HCT116 (cell line): ENCODE measurements at regions not wholly inside any gene's neighbourhood (a gene's known extent, or its start where the extent isn't known, plus 50 kb on each side); places are given as distances from the start of the nearest gene placed in this dataset.

Experiments used
- ATAC-seq: fragments of 200-7000 bp; cut with Tn5 transposase; 2 replicates; pipeline ENCODE4 v1.9.1; 2020; ENCODE audit warnings: mild to moderate bottlenecking, moderate library complexity
- BruUV-seq: library from RNA; stranded (reverse); fragments of 400-500 nt; replicated peaks from 2 replicates; lab custom pipeline; 2021; lab: Mats Ljungman, UMichigan
- CTCF ChIA-PET: fragments of 300-600 bp; sonication (Branson Sonifier 250); formaldehyde crosslinking; loops from one replicate; lab custom pipeline; 2021; ENCODE audit warnings: antibody characterized with exemption; lab: Charles Lee
- POLR2A ChIA-PET: fragments of 300-600, 350-600 bp; sonication (Branson Sonifier 250); formaldehyde crosslinking; loops from one replicate; lab custom pipeline; 2021; ENCODE audit warnings: antibody characterized with exemption; lab: Charles Lee
- RAD21 ChIA-PET, 2 experiments: fragments of 300-600 bp; sonication (Branson Sonifier 250); formaldehyde crosslinking; loops; one replicate each; lab custom pipeline; 2023; ENCODE audit warnings: low total read pairs in 2 of 2; ENCODE audit not compliant: uncharacterized antibody in 2 of 2, unreplicated experiment in 2 of 2, low non-redundant PET in 1 of 2; lab: Charles Lee
- DNase-seq: peaks from one replicate; pipeline ENCODE4 v3.0.0-alpha.2; 2010; ENCODE audit warnings: low read depth, low spot score
- H2AFZ ChIP-seq: fragments of 200-600 bp; shearing (Covaris generic), sonication (generic); 2 replicates; pipeline ENCODE4 v1.6.1; 2017; ENCODE audit warnings: low read depth, mixed run types, mixed read lengths, antibody characterized with exemption, low read length; ENCODE audit not compliant: poor library complexity, severe bottlenecking
- H3K27ac ChIP-seq: 2 replicates; pipeline ENCODE4 v1.5.1; 2012; ENCODE audit warnings: low read depth, low read length
- H3K27me3 ChIP-seq: fragments of 200-600 bp; sonication (generic); 2 replicates; pipeline ENCODE4 v1.6.1; 2016; ENCODE audit warnings: mixed run types, low read length, mixed read lengths; ENCODE audit not compliant: insufficient read depth
- H3K36me3 ChIP-seq, 2 experiments: fragments of 200-500 bp in 1 of 2; fragments of 200-600 bp in 1 of 2; sonication (Bioruptor generic) in 1 of 2; sonication (generic) in 1 of 2; 2 replicates each; pipeline versions ENCODE4 v1.5.1 to v1.6.1; 2014 to 2016; ENCODE audit warnings: low read length in 2 of 2, inconsistent platforms in 1 of 2, mixed read lengths in 1 of 2, mixed run types in 1 of 2; ENCODE audit not compliant: insufficient read depth in 2 of 2, control insufficient read depth in 1 of 2
- H3K4me1 ChIP-seq, 2 experiments: fragments of 200-600 bp in 1 of 2; sonication (generic) in 1 of 2; 2 replicates each; pipeline versions ENCODE4 v1.5.1 to v1.6.1; 2012 to 2017; ENCODE audit warnings: low read length in 2 of 2, inconsistent platforms in 1 of 2, mild to moderate bottlenecking in 1 of 2, mixed read lengths in 1 of 2, mixed run types in 1 of 2, moderate library complexity in 1 of 2; ENCODE audit not compliant: insufficient read depth in 2 of 2, control insufficient read depth in 1 of 2
- H3K4me2 ChIP-seq: fragments of 200-600 bp; sonication (generic); 2 replicates; pipeline ENCODE4 v1.6.1; 2017; ENCODE audit warnings: mixed run types, low read length, mixed read lengths
- H3K4me3 ChIP-seq, 2 experiments: fragments of 200-600 bp in 1 of 2; sonication (generic) in 1 of 2; replicated peaks in 1 of 2; 2 replicates each; pipeline ENCODE4 v1.5.1; 2011 to 2016; ENCODE audit warnings: low read length in 2 of 2, control low read depth in 1 of 2, low read depth in 1 of 2, mild to moderate bottlenecking in 1 of 2, mixed read lengths in 1 of 2, mixed run types in 1 of 2
- H3K79me2 ChIP-seq: fragments of 200-600 bp; sonication (generic); 2 replicates; pipeline ENCODE4 v1.6.1; 2017; ENCODE audit warnings: mild to moderate bottlenecking, mixed run types, low read length, moderate library complexity, mixed read lengths; ENCODE audit not compliant: insufficient read depth
- H3K9ac ChIP-seq: fragments of 200-600 bp; sonication (generic); 2 replicates; pipeline ENCODE4 v1.6.1; 2016; ENCODE audit warnings: low read length, mixed read lengths
- H3K9me2 ChIP-seq: fragments of 200-600 bp; sonication (generic), shearing (Covaris generic); 2 replicates; pipeline ENCODE4 v1.6.1; 2017; ENCODE audit warnings: mixed run types, mild to moderate bottlenecking, moderate library complexity; ENCODE audit not compliant: insufficient read depth
- H3K9me3 ChIP-seq, 2 experiments: fragments of 200-500 bp in 1 of 2; fragments of 200-600 bp in 1 of 2; sonication (Bioruptor generic) in 1 of 2; sonication (generic) in 1 of 2; 2 replicates each; pipeline ENCODE4 v1.6.1; 2014 to 2017; ENCODE audit warnings: low read length in 2 of 2, mixed read lengths in 2 of 2, inconsistent platforms in 1 of 2, low read depth in 1 of 2, mild to moderate bottlenecking in 1 of 2, mixed run types in 1 of 2, moderate library complexity in 1 of 2; ENCODE audit not compliant: control insufficient read depth in 1 of 2, insufficient read depth in 1 of 2
- H4K20me1 ChIP-seq: fragments of 200-600 bp; sonication (generic), shearing (Covaris generic); 2 replicates; pipeline ENCODE4 v1.6.1; 2017; ENCODE audit warnings: mixed run types, mild to moderate bottlenecking, moderate library complexity; ENCODE audit not compliant: insufficient read depth
- CEBPB ChIP-seq: IDR thresholded peaks from 2 replicates; pipeline ENCODE4 v1.6.1; 2012; ENCODE audit warnings: low read depth
- CTCF ChIP-seq, 3 experiments: fragments of 200-600 bp in 1 of 3; sonication (generic) in 1 of 3; IDR thresholded peaks in 2 of 3; conservative IDR thresholded peaks in 1 of 3; 2 replicates each; pipeline ENCODE4 v1.5.1; 2012 to 2017; ENCODE audit warnings: low read depth in 2 of 3, low read length in 2 of 3, antibody characterized with exemption in 1 of 3, borderline replicate concordance in 1 of 3, control low read depth in 1 of 3, mild to moderate bottlenecking in 1 of 3, mixed read lengths in 1 of 3, mixed run types in 1 of 3, moderate library complexity in 1 of 3; ENCODE audit not compliant: insufficient read depth in 1 of 3
- ELF1 ChIP-seq: IDR thresholded peaks from 2 replicates; pipeline ENCODE4 v1.6.1; 2012; ENCODE audit warnings: low read depth, borderline replicate concordance
- EZH2 ChIP-seq: fragments of 200-600 bp; sonication (generic); IDR thresholded peaks from 2 replicates; pipeline ENCODE4 v1.6.1; 2017; ENCODE audit warnings: antibody characterized with exemption, mixed run types
- EZH2phosphoT487 ChIP-seq: fragments of 200-600 bp; IDR thresholded peaks from 2 replicates; pipeline ENCODE4 v1.6.1; 2018; ENCODE audit warnings: antibody characterized with exemption, borderline replicate concordance
- FOSL1 ChIP-seq: IDR thresholded peaks from 2 replicates; pipeline ENCODE4 v1.6.1; 2012; ENCODE audit warnings: low read depth
- JUND ChIP-seq: IDR thresholded peaks from 2 replicates; pipeline ENCODE4 v1.6.1; 2012
- MAX ChIP-seq: IDR thresholded peaks from 2 replicates; pipeline ENCODE4 v1.6.1; 2012
- POLR2A ChIP-seq: IDR thresholded peaks from 2 replicates; pipeline ENCODE4 v1.7.0; 2011; ENCODE audit warnings: borderline replicate concordance; ENCODE audit not compliant: insufficient read depth, insufficient read length; ENCODE audit errors: extremely low read depth
- POLR2AphosphoS5 ChIP-seq: IDR thresholded peaks from 2 replicates; pipeline ENCODE4 v1.6.1; 2011; ENCODE audit warnings: mild to moderate bottlenecking, low read depth, low read length, moderate library complexity
- RAD21 ChIP-seq: IDR thresholded peaks from 2 replicates; pipeline ENCODE4 v1.6.1; 2012; ENCODE audit warnings: low read depth, mild to moderate bottlenecking
- SIN3A ChIP-seq: IDR thresholded peaks from 2 replicates; pipeline ENCODE4 v1.6.1; 2012; ENCODE audit warnings: low read depth
- SRF ChIP-seq: IDR thresholded peaks from 2 replicates; pipeline ENCODE4 v1.6.1; 2012; ENCODE audit warnings: low read depth
- ZNF274 ChIP-seq: fragments of 200-500 bp; sonication (Bioruptor generic); IDR thresholded peaks from 2 replicates; pipeline ENCODE4 v1.6.1; 2014; ENCODE audit warnings: mild to moderate bottlenecking, low read depth, low read length, inconsistent platforms
- intact Hi-C: fragments of 100-400 bp; cut with micrococcal nuclease; formaldehyde crosslinking; loops from 2 replicates; pipeline ENCODE4 v1.10.0; 2022

GRCh38 chr10:4343091-4343490 lies 482.9 kb upstream of the AKR1E2 start:
- Histone ChIP-seq H3K27me3 (no peaks in the 10 kb centered on the region), H2AFZ (peak overlapping the region; percentile 79), H3K9me3 (no peaks in the 10 kb centered on the region), H3K36me3 (no peaks in the 10 kb centered on the region), H3K27ac (no peak overlapping the region), H3K4me1 (peaks cover 14 to 21% of the 10 kb centered on the region in 2 experiments), H3K4me3 (no peak overlapping the region), H3K9me2 (no peaks in the 10 kb centered on the region), H3K9ac (no peak overlapping the region), H4K20me1 (no peaks in the 10 kb centered on the region), H3K79me2 (no peaks in the 10 kb centered on the region), H3K4me2 (no peak overlapping the region)
- ChIA-PET CTCF (no interaction called here), POLR2A (interaction anchor here (2.0 to 2.4 kb wide), 2 partner anchors 11 to 559 kb away, joined by 11 to 12 read pairs; partner anchors contain the start of gene KLF6), RAD21 (no interaction called here)
- DNase-seq = no peak
- no TSS peak for BruUV-seq
- no peak for TF ChIP-seq SIN3A
- TF ChIP-seq EZH2phosphoT487 = no peak
- no peak for TF ChIP-seq CEBPB
- no peak for TF ChIP-seq EZH2
- TF ChIP-seq ZNF274 = no peak
- TF ChIP-seq ELF1 = no peak
- TF ChIP-seq FOSL1 = no peak
- no peak for TF ChIP-seq RAD21
- TF ChIP-seq MAX = no peak
- TF ChIP-seq SRF = no peak
- TF ChIP-seq POLR2AphosphoS5 = no peak
- TF ChIP-seq POLR2A = no peak
- TF ChIP-seq CTCF (IDR thresholded peaks at IDR 0.05 in 2 of 3, conservative IDR thresholded peaks at IDR 0.05 in 1 of 3; ENCODE audit: borderline replicate concordance in 1 of 3, insufficient read depth in 1 of 3, low read depth in 2 of 3, low read length in 2 of 3) = no peak
- TF ChIP-seq JUND = no peak
- intact Hi-C loops = no loop called here
- ATAC-seq = no peak
